ENCODE measurements at regions not wholly inside any gene's neighbourhood (a gene's known extent, or its start where the extent isn't known, plus 50 kb on each side); places are given as distances from the start of the nearest gene placed in this dataset.

DNA sequence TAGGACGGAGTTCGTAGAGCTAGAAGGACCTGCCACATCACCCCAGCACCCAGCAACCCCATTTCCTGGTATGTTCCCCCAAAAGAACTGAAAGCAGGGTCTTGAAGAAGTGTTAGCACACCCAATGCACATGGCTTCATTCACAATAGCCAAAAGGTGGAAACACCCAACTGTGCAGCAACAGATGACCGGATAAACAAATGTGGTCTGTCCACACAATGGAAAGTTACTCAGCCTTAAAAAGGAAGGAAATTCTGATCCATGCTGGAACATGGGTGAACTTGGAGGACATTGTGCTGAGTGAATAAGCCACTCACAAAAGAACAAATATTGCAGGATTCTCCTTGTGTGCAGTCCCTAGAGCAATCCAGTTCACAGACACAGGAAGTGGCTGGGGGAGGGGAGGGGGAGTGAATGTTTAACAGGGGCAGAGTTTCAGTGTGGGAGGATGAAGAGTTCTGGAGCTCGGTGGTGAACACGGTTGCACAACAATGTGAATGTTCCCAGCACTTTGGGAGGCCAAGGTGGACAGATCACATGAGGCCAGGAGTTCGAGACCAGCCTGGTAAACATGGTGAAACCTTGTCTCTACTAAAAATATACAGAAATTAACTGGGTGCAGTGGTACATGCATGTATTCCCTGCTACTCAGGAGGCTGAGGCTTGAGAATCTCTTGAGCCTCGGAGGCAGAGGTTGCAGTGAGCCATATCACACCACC lies 157.5 kb downstream of the NUP210 start:
- TF ChIP-seq, protein P1, sequence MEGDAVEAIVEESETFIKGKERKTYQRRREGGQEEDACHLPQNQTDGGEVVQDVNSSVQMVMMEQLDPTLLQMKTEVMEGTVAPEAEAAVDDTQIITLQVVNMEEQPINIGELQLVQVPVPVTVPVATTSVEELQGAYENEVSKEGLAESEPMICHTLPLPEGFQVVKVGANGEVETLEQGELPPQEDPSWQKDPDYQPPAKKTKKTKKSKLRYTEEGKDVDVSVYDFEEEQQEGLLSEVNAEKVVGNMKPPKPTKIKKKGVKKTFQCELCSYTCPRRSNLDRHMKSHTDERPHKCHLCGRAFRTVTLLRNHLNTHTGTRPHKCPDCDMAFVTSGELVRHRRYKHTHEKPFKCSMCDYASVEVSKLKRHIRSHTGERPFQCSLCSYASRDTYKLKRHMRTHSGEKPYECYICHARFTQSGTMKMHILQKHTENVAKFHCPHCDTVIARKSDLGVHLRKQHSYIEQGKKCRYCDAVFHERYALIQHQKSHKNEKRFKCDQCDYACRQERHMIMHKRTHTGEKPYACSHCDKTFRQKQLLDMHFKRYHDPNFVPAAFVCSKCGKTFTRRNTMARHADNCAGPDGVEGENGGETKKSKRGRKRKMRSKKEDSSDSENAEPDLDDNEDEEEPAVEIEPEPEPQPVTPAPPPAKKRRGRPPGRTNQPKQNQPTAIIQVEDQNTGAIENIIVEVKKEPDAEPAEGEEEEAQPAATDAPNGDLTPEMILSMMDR (IDR thresholded peaks at IDR 0.05; ENCODE audit: insufficient read depth, low read length, poor library complexity, severe bottlenecking): no peak
- DNase-seq (ENCODE audit: low read depth): peak; percentile 66
- H3K27me3 ChIP-seq (ENCODE audit: control insufficient read depth, insufficient read depth, low read length): no peaks in the 10 kb centered on the region
- H3K4me3 ChIP-seq (ENCODE audit: low read depth, low read length): no peak overlapping the region
- no peaks in the 10 kb centered on the region for H3K36me3 ChIP-seq (ENCODE audit: control insufficient read depth, insufficient read depth, low read length)

DNA sequence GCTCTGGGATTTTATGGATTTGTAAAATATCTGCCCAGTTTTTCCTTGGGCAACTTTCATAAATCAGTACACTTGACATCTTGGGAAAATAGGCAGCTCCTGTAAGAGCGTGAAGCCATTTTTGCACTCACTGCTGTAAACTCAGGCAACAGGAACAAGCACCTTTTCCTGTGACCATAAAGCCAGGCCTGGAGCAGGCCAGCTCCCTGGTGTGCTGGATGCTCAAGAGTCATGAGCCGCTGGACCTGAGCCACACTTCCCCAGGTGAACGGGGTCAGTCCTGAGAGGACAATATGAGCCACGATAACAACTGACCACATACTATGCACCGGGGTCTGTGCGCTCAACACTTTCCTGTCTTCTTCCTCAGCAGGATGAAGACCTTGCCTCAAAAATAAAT lies 158.2 kb downstream of the NUP210 start:
- no peak for DNase-seq (ENCODE audit: low read depth)
- H3K36me3 ChIP-seq (ENCODE audit: control insufficient read depth, insufficient read depth, low read length): no peaks in the 10 kb centered on the region
- TF ChIP-seq, protein P1 (IDR thresholded peaks at IDR 0.05; ENCODE audit: insufficient read depth, low read length, poor library complexity, severe bottlenecking): no peak

DNA sequence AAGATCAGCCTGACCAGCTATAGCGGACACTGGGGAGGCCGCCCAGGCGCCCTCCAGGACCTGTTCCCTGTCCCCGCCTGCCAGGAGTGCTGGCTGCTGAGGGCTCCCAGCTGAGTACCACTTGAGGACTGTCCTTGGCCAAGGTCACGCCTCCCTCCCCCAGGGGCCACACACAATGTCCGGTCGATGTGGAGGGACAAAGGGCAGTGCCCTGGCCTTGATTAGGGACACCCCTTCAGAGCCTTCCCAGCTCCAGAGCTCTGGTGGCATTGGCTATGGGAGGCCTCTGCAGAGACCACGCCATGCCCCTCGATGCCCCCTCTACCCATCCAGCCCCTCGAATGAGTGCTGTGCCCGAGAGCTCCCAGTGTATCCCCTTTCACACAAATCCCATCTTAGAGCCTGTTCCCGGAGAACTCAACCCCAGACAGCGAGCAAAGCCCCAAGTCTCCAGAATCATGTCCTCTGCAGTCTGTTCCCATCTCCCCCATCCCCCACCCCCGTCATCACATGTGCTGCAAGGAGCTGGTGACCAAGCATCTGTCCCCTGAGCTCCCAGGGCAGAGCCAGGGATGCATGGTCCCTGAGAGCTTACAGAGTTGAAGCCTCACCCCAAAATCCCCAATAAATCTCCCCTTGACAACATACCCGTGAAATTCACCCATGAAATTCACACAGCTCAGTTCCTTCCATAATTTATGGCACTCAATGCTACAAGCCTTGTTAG lies 158.9 kb downstream of the NUP210 start:
- peaks cover 7% of the 10 kb centered on the region for H3K27me3 ChIP-seq (ENCODE audit: control insufficient read depth, insufficient read depth, low read length)
- DNase-seq (ENCODE audit: low read depth): no peak
- TF ChIP-seq, protein P1 (IDR thresholded peaks at IDR 0.05; ENCODE audit: insufficient read depth, low read length, poor library complexity, severe bottlenecking): no peak
- no peak overlapping the region for H3K4me3 ChIP-seq (ENCODE audit: low read depth, low read length)
- H3K36me3 ChIP-seq (ENCODE audit: control insufficient read depth, insufficient read depth, low read length): no peaks in the 10 kb centered on the region

More for the DNA sequence above, 158.2 kb downstream of the NUP210 start:
- Histone ChIP-seq H3K4me3 (ENCODE audit: low read depth, low read length) (no peak overlapping the region), H3K27me3 (ENCODE audit: control insufficient read depth, insufficient read depth, low read length) (peaks cover 5% of the 10 kb centered on the region)

DNA sequence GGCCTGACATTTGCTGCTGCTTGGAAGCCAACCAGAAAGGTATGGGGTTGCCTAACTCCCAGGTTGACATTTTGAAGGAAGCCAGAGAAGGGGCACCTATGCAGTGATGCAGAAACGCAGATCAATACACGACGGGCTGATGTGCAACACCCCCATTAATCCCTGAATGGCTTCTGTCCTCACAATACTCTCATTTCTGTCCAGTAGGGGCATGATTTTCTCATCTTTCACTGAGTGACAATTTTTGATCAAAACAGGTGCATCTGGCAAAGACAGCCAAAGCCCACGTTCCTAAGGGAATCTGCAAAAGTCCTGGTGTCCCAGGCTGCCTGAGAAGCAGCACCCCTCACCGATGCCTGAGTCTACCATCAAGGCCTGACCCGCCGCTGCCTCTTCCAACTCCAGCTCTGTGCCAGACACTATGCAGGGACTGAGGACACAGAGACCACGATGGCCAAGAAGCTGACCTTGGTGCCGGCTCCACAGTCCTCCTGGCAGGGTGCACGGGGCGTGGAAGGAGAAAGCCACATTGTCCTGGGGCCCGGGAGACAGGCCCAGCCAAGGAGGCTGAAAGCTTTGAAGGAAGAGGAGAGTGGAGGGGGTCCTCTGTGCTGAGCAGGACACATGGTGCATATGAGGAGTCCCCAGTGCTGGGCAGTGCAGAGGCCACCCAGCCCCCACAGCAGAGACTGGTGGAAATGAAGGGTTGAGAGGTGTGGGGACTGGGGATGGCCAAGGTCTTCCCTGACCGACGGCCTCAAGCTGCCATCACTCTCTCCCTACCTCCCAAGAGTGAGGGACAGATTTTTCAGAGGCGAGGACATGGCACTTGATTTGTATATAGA lies 159.6 kb downstream of the NUP210 start:
- no peaks in the 10 kb centered on the region for H3K36me3 ChIP-seq (ENCODE audit: control insufficient read depth, insufficient read depth, low read length)
- DNase-seq (ENCODE audit: low read depth): no peak
- peaks cover 7% of the 10 kb centered on the region for H3K27me3 ChIP-seq (ENCODE audit: control insufficient read depth, insufficient read depth, low read length)
- no peak overlapping the region for H3K4me3 ChIP-seq (ENCODE audit: low read depth, low read length)
- TF ChIP-seq, protein P1 (IDR thresholded peaks at IDR 0.05; ENCODE audit: insufficient read depth, low read length, poor library complexity, severe bottlenecking): peak; percentile 10

DNA sequence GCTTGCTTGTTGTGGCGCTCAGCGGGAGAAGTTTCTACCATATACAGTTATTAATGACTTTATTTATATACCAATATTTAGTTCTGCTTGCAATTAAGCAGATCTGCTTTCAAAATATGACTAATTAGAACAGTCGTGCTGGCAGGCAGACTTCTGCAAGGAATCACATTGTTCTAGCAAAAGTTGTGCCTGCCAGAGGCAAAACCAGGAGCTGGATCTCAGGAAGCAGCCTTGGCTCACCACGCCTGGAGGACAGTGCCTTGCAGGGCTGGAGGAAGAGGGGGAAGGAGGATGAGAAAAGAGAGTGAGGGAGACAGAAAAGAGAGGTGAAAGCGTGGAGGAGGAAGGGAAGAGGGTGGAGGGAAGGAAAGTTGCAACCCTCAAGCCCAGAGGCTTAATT lies 160.3 kb downstream of the NUP210 start:
- H3K4me3 ChIP-seq (ENCODE audit: low read depth, low read length): no peak overlapping the region
- H3K36me3 ChIP-seq (ENCODE audit: control insufficient read depth, insufficient read depth, low read length): no peaks in the 10 kb centered on the region
- TF ChIP-seq, protein P1 (IDR thresholded peaks at IDR 0.05; ENCODE audit: insufficient read depth, low read length, poor library complexity, severe bottlenecking): no peak
- peaks cover 11% of the 10 kb centered on the region for H3K27me3 ChIP-seq (ENCODE audit: control insufficient read depth, insufficient read depth, low read length)
- no peak for DNase-seq (ENCODE audit: low read depth)
